ENCODE measurements at regions not wholly inside any gene's neighbourhood (a gene's known extent, or its start where the extent isn't known, plus 50 kb on each side); places are given as distances from the start of the nearest gene placed in this dataset.
"Not testable (repeated sequence)": the region's sequence is repeated elsewhere in the genome, so short reads cannot be mapped to it uniquely, and the experiment has no call there.

GRCh38 chrX:93468075-93468474 lies 205.3 kb downstream of the NAP1L3 start:
- no peaks in the 10 kb centered on the region for H3K9me3 ChIP-seq (replicated peaks; ENCODE audit: control insufficient read depth, low read depth, low read length)
- WGBS (ENCODE audit: insufficient coverage), result 78% methylated on average over 4 of the region's 4 CpGs
- no peaks in the 10 kb centered on the region for H3K36me3 ChIP-seq (ENCODE audit: control insufficient read depth, insufficient read depth, low read length)
- H3K27me3 ChIP-seq (ENCODE audit: control insufficient read depth, insufficient read depth, low read length), result peaks cover 11% of the 10 kb centered on the region
- no peak overlapping the region for H3K4me3 ChIP-seq (ENCODE audit: low read length)
- DNase-seq, result no peak
- no peak overlapping the region for H3K27ac ChIP-seq (ENCODE audit: low read length)
- H3K4me1 ChIP-seq (ENCODE audit: control insufficient read depth, insufficient read depth, low read length), result no peaks in the 10 kb centered on the region

- H3K9me3 ChIP-seq (replicated peaks; ENCODE audit: control insufficient read depth, low read depth, low read length), result no peaks in the 10 kb centered on the region
- H3K27me3 ChIP-seq (ENCODE audit: control insufficient read depth, insufficient read depth, low read length), result peaks cover 16% of the 10 kb centered on the region
- no peak for DNase-seq
- WGBS (ENCODE audit: insufficient coverage), result no CpG with 5 or more reads among the region's 1 CpG
- H3K4me3 ChIP-seq (ENCODE audit: low read length), result no peak overlapping the region
- no peak overlapping the region for H3K27ac ChIP-seq (ENCODE audit: low read length)
- no peaks in the 10 kb centered on the region for H3K4me1 ChIP-seq (ENCODE audit: control insufficient read depth, insufficient read depth, low read length)
- no peaks in the 10 kb centered on the region for H3K36me3 ChIP-seq (ENCODE audit: control insufficient read depth, insufficient read depth, low read length)
Measured at GRCh38 chrX:93466383-93466782, 207.0 kb downstream of the NAP1L3 start.

- peaks cover 5% of the 10 kb centered on the region for H3K27me3 ChIP-seq (ENCODE audit: control insufficient read depth, insufficient read depth, low read length)
- H3K4me3 ChIP-seq (ENCODE audit: low read length), result no peak overlapping the region
- H3K9me3 ChIP-seq (replicated peaks; ENCODE audit: control insufficient read depth, low read depth, low read length), result no peaks in the 10 kb centered on the region
- H3K27ac ChIP-seq (ENCODE audit: low read length), result no peak overlapping the region
- H3K36me3 ChIP-seq (ENCODE audit: control insufficient read depth, insufficient read depth, low read length), result no peaks in the 10 kb centered on the region
- no peaks in the 10 kb centered on the region for H3K4me1 ChIP-seq (ENCODE audit: control insufficient read depth, insufficient read depth, low read length)
- 100% methylated on average over 1 of the region's 3 CpGs for WGBS (ENCODE audit: insufficient coverage)
- DNase-seq, result no peak
Measured at GRCh38 chrX:93461060-93461459, 212.3 kb downstream of the NAP1L3 start.

- H3K4me1 ChIP-seq (ENCODE audit: control insufficient read depth, insufficient read depth, low read length), result no peaks in the 10 kb centered on the region
- no peaks in the 10 kb centered on the region for H3K9me3 ChIP-seq (replicated peaks; ENCODE audit: control insufficient read depth, low read depth, low read length)
- H3K4me3 ChIP-seq (ENCODE audit: low read length), result no peak overlapping the region
- H3K27me3 ChIP-seq (ENCODE audit: control insufficient read depth, insufficient read depth, low read length), result no peaks in the 10 kb centered on the region
- no peak for DNase-seq
- no CpG with 5 or more reads among the region's 1 CpG for WGBS (ENCODE audit: insufficient coverage)
- H3K36me3 ChIP-seq (ENCODE audit: control insufficient read depth, insufficient read depth, low read length), result no peaks in the 10 kb centered on the region
- no peak overlapping the region for H3K27ac ChIP-seq (ENCODE audit: low read length)
Measured at GRCh38 chrX:93454509-93454908, 218.9 kb downstream of the NAP1L3 start.

- WGBS (ENCODE audit: insufficient coverage), result 88% methylated on average over 6 of the region's 6 CpGs
- not testable (repeated sequence) for H3K27ac ChIP-seq (ENCODE audit: low read length); H3K4me1 ChIP-seq (ENCODE audit: control insufficient read depth, insufficient read depth, low read length); H3K9me3 ChIP-seq (replicated peaks; ENCODE audit: control insufficient read depth, low read depth, low read length); H3K36me3 ChIP-seq (ENCODE audit: control insufficient read depth, insufficient read depth, low read length); H3K4me3 ChIP-seq (ENCODE audit: low read length); H3K27me3 ChIP-seq (ENCODE audit: control insufficient read depth, insufficient read depth, low read length); DNase-seq
Measured at GRCh38 chrX:93434721-93435120, 238.7 kb downstream of the NAP1L3 start.

- H3K27me3 ChIP-seq (ENCODE audit: control insufficient read depth, insufficient read depth, low read length), result peaks cover 5% of the 10 kb centered on the region
- H3K27ac ChIP-seq (ENCODE audit: low read length), result no peak overlapping the region
- H3K36me3 ChIP-seq (ENCODE audit: control insufficient read depth, insufficient read depth, low read length), result no peaks in the 10 kb centered on the region
- no peaks in the 10 kb centered on the region for H3K4me1 ChIP-seq (ENCODE audit: control insufficient read depth, insufficient read depth, low read length)
- no peak for DNase-seq
- 80% methylated on average over 2 of the region's 3 CpGs for WGBS (ENCODE audit: insufficient coverage)
- H3K4me3 ChIP-seq (ENCODE audit: low read length), result no peak overlapping the region
- H3K9me3 ChIP-seq (replicated peaks; ENCODE audit: control insufficient read depth, low read depth, low read length), result no peaks in the 10 kb centered on the region
Measured at GRCh38 chrX:93428497-93428896, 244.9 kb downstream of the NAP1L3 start.

- DNase-seq, result peak; percentile 35
- H3K36me3 ChIP-seq (ENCODE audit: control insufficient read depth, insufficient read depth, low read length), result no peaks in the 10 kb centered on the region
- no peaks in the 10 kb centered on the region for H3K9me3 ChIP-seq (replicated peaks; ENCODE audit: control insufficient read depth, low read depth, low read length)
- H3K27ac ChIP-seq (ENCODE audit: low read length), result no peak overlapping the region
- WGBS (ENCODE audit: insufficient coverage), result no CpG with 5 or more reads among the region's 6 CpGs
- no peak overlapping the region for H3K4me3 ChIP-seq (ENCODE audit: low read length)
- peaks cover 5% of the 10 kb centered on the region for H3K27me3 ChIP-seq (ENCODE audit: control insufficient read depth, insufficient read depth, low read length)
- H3K4me1 ChIP-seq (ENCODE audit: control insufficient read depth, insufficient read depth, low read length), result no peaks in the 10 kb centered on the region
Measured at GRCh38 chrX:93422693-93423092, 250.7 kb downstream of the NAP1L3 start.

GRCh38 chrX:93420525-93421082 lies 252.8 kb downstream of the NAP1L3 start:
- WGBS (ENCODE audit: insufficient coverage), result 20% methylated on average over 1 of the region's 7 CpGs
- DNase-seq, result peak; percentile 6
- Histone ChIP-seq H3K36me3 (ENCODE audit: control insufficient read depth, insufficient read depth, low read length) (no peaks in the 10 kb centered on the region), H3K4me1 (ENCODE audit: control insufficient read depth, insufficient read depth, low read length) (no peaks in the 10 kb centered on the region), H3K4me3 (ENCODE audit: low read length) (no peak overlapping the region), H3K27ac (ENCODE audit: low read length) (no peak overlapping the region), H3K27me3 (ENCODE audit: control insufficient read depth, insufficient read depth, low read length) (peaks cover 5% of the 10 kb centered on the region), H3K9me3 (replicated peaks; ENCODE audit: control insufficient read depth, low read depth, low read length) (no peaks in the 10 kb centered on the region)

- no peak overlapping the region for H3K4me3 ChIP-seq (ENCODE audit: low read length)
- H3K27ac ChIP-seq (ENCODE audit: low read length), result no peak overlapping the region
- no peaks in the 10 kb centered on the region for H3K36me3 ChIP-seq (ENCODE audit: control insufficient read depth, insufficient read depth, low read length)
- peaks cover 5% of the 10 kb centered on the region for H3K27me3 ChIP-seq (ENCODE audit: control insufficient read depth, insufficient read depth, low read length)
- H3K4me1 ChIP-seq (ENCODE audit: control insufficient read depth, insufficient read depth, low read length), result no peaks in the 10 kb centered on the region
- WGBS (ENCODE audit: insufficient coverage), result 17% methylated on average over 1 of the region's 2 CpGs
- H3K9me3 ChIP-seq (replicated peaks; ENCODE audit: control insufficient read depth, low read depth, low read length), result no peaks in the 10 kb centered on the region
- DNase-seq, result no peak
Measured at GRCh38 chrX:93420090-93420489, 253.3 kb downstream of the NAP1L3 start.

GRCh38 chrX:93419642-93420041 lies 253.7 kb downstream of the NAP1L3 start:
- H3K27me3 ChIP-seq (ENCODE audit: control insufficient read depth, insufficient read depth, low read length), result peaks cover 8% of the 10 kb centered on the region
- no peak overlapping the region for H3K4me3 ChIP-seq (ENCODE audit: low read length)
- H3K27ac ChIP-seq (ENCODE audit: low read length), result no peak overlapping the region
- no peaks in the 10 kb centered on the region for H3K9me3 ChIP-seq (replicated peaks; ENCODE audit: control insufficient read depth, low read depth, low read length)
- no peak for DNase-seq
- no peaks in the 10 kb centered on the region for H3K36me3 ChIP-seq (ENCODE audit: control insufficient read depth, insufficient read depth, low read length)
- WGBS (ENCODE audit: insufficient coverage), result 40% methylated on average over 1 of the region's 1 CpG
- H3K4me1 ChIP-seq (ENCODE audit: control insufficient read depth, insufficient read depth, low read length), result no peaks in the 10 kb centered on the region

- Histone ChIP-seq H3K36me3 (ENCODE audit: control insufficient read depth, insufficient read depth, low read length) (no peaks in the 10 kb centered on the region), H3K4me1 (ENCODE audit: control insufficient read depth, insufficient read depth, low read length) (no peaks in the 10 kb centered on the region), H3K4me3 (ENCODE audit: low read length) (no peak overlapping the region), H3K27me3 (ENCODE audit: control insufficient read depth, insufficient read depth, low read length) (peaks cover 5% of the 10 kb centered on the region), H3K9me3 (replicated peaks; ENCODE audit: control insufficient read depth, low read depth, low read length) (peaks cover 5% of the 10 kb centered on the region), H3K27ac (ENCODE audit: low read length) (no peak overlapping the region)
- no peak for DNase-seq
- WGBS (ENCODE audit: insufficient coverage), result 86% methylated on average over 1 of the region's 3 CpGs
Measured at GRCh38 chrX:93404121-93404520, 269.3 kb downstream of the NAP1L3 start.

All from muscle of leg (tissue), 3 donors.